Endometrial microvascular endothelial cells (primary cell): ENCODE measurements at regions not wholly inside any gene's neighbourhood (a gene's known extent, or its start where the extent isn't known, plus 50 kb on each side); places are given as distances from the start of the nearest gene placed in this dataset.

Experiments
- in situ Hi-C: cut with HindIII; loops from 2 replicates; pipeline ENCODE4 v1.10.0; 2017; ENCODE audit warnings: low sequenced_read_pairs, low pct_unique_long_range_greater_than_20kb; ENCODE audit errors: inconsistent ontology term

DNA sequence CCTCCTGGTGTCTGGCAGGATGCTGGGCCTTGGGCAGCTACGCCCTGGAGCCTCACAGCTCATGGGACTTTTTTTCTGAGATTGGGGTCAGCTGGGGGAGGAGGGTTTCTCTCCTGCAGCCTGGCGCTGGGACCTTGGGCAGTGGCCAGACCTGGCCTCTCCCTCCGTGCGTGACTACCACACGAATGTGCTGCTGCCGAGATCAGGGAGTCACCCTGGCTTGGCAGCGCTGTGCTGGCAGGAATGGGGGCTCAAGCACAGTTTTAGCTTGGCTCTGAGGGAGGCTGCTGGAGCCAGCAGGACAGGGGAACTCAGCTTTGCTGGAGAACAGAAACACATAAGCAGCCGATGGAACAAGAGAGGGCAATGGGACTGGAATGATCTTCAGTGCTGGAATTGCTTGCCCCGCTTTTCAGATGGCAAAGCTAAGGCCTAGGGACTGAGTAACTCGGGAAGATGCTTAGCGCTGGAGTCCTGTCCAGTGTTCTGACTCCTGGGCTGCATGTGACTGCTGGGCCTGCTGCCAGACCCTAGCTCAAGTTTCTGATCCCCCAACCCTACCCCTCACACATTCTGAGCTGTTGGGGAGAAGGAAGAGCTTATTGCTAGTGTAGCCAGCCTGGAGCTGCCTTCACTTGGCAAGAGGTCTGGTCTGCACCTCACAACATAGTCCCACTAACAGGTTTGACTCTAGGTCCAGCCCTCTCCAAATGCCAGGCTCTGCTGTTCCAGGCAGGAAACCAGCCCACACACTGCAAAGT, 69.9 kb downstream of the NAV1 start:
- in situ Hi-C loops: no loop called here

DNA sequence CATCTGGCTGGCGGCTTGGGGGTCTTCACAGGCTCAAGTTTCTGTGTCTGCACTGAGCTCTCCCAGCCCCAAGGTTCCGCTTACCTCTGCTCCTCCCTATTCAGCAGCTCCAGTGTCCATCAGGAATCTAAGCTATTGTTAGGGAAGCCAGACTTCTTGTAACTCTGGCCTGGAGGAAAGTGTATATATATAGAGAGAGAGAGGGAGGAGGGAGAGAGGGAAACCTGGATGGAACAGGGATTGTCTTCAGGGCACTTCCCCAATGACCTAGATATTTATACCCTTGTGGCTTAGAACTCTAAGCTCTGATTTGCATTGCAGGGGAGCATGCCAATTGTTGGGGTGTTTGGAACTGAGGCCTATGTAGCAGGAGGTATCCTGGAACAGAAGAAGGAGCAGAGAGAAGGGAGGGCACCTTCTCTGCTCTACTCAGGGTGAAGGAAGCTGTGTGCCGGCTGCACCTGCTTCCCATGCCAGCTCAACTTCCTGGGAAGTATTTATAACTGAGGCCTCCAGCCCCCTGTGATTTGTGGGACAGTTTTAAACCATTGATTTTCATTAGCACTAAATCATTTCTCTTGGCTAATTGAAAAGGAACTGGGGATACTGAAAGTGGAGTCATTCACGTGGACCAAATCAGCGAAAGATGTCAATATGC, 70.9 kb downstream of the NAV1 start:
- in situ Hi-C loops: no loop called here

DNA sequence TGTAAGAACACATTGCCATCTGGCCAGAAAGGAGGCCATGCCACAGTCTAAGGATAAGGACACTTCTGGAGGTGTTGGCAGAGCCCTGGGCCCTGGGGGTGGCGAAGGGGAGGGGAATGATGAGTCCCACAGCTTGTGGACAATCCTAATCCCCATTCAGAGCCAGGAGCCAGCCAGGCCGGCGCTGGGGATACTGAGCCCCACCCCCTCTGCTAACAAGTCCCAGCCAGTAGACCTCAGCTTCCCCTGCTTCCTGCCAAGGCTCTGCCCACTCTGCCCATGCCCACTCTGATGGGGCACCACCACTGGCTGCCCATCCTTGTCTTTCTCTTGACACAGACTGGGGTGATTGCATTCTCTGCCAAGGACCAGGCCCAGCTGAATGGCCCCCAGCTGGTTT, 71.9 kb downstream of the NAV1 start:
- in situ Hi-C loops: no loop called here

DNA sequence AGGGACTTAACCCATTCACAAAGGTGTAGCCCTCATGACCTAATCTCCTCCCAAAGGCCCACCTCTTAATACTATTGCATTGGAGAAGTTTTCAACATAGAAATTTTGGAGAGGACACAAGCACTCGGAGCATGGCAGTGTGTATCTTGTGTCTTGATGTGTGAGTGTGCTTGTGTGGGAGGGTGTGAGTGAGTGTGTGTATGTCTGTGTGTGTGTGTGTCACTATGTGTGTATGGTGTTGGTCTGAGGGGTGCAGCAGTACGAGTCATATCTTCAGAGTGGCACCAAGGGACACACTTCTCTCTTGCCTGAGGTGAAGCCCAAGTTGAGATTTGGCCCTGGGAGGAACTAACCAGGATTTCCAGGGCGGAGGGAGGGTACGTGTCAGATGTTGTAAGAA, 73.7 kb downstream of the NAV1 start:
- in situ Hi-C loops: no loop called here

DNA sequence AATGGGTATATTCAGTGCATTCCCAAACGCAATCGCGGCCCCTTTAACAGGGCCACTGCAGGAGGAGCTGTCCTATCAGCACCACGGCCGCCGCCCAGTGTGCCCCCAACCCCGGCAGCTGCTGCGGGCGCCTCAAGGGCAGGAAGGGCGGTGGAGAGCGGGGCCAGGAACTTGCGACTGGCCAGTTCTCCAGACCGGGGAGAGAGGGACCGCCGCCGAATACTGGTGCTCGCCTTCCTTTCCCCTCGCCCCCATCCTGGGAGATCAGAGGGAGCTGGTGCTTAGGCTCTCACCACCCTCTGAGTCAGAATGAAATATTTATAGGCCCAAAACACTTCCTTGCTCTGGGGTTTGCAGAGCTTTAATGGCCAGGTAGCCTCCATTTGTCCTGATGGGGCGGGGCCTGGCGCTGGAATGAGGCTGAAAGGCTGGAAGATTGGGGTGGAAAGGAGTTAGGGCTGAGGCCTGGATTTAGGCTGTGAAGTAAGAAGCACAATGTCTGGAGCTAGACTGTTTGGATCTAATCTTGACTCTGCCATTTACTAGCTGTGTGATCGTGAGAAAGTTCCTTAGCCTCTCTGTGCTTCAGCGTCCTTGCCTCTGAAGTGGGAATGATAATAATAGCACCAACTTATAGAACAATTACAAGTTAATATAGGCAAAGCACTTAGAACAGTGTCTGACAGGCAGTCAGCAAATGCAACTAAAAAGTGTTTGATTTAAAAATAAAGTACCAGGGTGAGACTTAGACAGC, 75.5 kb downstream of the NAV1 start:
- in situ Hi-C loops: no loop called here

DNA sequence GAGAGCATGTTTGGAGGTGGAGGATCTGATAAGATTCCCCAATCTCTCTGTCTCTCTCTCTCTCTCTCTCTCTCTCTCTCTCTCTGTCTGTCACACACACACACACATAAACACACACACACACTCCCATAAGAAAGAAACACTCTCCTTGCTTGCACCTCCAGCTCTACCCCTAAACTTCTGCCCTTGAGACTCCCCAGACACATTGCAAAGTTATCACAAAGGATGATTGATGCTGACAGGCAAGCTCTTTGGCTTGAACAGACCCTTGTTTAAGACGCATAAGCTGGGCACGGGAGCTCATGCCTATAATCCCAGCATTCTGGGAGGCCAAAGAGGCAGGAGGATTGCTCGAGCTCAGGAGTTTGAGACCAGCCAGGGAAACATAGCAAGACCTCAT, 78.2 kb downstream of the NAV1 start:
- in situ Hi-C loops: no loop called here

DNA sequence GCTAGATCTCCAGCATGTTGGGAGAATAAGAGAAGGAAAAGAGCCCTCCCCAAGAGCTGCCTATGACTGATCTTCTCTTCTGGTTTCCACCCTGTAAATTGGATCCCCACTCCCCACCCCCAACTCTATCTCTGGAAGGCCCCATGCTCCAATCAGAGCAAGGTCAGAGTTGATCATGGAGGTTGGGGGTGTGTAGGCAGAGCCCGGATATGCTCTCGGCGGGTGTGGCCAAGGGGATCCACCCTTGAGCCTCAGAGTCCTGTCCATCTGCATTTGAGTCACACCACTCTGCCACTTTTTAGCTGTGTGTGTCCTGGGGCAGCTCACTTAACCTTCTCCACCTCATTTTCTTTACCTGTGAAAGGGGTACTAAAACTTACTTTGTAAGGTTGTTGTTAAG, 79.5 kb downstream of the NAV1 start:
- in situ Hi-C loops: no loop called here

DNA sequence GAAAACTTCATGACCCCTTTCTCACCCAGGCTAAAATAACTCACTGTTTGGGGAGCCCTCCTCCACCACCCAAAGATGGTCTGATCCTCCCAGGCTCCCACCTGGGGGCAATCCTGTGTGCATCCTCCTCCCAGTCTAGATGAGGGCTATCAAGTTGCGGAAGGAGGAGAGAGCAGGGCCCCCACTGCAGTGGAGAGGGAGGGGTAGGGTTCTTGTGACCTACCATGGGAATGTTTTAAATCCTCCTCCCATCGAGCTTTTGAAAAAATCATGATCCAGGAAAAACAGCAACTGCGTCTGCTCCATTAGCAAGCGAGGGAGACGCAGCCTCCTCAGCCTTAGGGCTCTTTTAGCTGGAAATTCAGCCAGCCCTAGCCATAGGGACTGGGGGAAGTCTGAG, 80.0 kb downstream of the NAV1 start:
- in situ Hi-C loops: no loop called here

DNA sequence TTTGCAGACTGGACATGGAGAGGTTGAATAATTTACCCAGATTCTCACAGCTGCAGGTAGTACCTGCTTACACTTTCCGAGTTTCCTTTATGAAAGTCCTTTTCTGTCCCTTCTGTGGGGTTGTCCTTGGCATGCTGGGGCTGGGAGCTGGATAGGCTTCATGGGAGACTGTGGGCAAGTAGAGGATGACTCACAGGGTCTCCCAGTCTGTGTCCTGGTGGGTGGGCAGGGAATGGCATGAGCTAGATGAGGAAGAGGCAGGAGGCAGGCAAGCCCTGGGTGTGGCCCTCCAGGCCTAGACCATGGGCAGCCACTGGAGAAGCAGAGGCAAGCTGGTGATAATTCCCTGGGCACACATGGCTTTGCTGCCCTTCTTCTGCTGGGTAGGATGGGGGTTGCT, 80.6 kb downstream of the NAV1 start:
- in situ Hi-C loops: no loop called here

DNA sequence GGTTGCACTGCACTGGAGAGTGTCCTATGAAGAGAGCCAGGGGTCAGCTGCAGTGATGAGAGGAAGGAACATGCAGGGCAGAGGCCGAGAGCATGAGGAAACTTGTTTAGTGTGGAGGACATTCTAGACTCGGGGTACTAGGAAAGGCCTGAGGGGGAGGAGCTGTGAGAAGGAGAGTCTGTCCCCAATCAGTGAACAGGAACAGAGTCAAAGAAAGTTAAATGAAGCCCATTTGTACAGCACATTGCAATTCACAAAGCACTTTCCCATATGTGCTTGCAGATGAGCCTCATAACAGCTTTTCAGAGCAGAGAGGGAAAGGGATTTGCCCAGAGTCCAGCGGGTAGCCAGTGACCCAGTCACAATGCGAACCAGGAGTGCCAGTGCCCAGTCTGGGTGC, 83.4 kb downstream of the NAV1 start:
- in situ Hi-C loops: no loop called here

DNA sequence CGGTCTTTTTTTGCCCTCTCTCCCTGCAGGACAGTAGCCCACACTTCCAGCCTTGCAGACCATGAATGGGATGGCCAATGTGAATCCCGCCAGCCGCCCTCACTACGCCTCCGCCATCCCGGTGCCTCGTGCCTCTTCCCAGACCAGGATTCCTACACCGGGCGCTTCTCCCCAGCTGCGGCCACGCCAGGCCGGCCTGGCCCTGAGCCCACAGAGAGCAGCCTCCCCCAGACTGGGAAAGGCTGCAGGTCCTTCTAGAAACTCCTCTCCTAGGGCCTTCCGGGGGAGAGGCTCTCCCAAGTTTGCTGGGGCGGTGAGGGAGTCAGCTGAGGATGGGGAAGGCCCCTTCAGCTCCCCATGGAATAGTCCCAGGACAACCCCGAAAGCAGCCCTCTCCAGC, 83.9 kb downstream of the NAV1 start:
- in situ Hi-C loops: no loop called here

DNA sequence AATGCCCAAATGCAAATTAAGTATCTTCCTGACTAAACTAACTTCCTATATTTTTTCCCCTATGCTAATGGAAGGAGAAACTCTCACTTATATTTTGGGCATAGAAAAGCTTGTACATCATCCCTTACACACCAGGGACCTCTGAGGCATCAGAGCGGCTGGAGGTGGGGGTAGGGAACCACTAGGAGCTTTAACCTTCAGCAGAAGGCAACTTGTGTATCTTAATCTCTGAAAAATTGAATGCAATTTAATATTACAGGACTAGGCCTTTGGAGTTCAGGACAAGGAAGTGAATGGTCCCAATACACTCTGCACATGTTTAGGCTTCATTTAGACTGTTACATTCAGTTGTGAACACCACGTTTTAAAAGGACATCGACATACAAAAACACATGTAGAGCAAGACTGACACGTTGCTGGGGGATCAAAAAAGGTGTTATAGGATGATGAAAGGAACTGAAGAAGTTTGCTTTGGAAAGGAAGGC, 85.9 kb downstream of the NAV1 start:
- in situ Hi-C loops: no loop called here

DNA sequence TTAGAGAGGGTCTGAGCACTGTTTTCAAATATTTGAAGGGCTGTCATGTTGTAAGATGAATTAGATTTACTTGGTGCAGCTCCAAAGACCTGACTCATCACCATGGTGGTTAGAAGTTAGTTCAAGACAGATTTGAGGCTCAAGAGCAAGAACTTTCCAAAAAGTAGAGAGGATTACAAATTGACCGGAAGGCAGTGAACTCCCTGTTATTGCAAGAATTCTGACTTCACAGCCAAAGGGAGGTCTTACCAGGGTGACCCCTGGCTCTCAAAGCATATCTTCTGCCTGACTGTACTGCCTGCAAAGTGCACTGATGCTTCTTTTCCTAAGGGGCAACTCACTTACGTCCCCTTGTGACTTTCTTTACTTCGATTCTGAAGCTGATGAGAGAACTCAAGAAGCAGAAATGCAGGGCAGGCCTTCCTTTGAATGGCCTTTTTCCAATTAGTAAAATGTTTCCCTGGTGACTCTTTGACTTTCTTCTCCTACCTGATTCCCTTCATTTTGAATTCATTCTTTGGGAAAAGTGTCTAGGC, 86.4 kb downstream of the NAV1 start:
- in situ Hi-C loops: no loop called here

DNA sequence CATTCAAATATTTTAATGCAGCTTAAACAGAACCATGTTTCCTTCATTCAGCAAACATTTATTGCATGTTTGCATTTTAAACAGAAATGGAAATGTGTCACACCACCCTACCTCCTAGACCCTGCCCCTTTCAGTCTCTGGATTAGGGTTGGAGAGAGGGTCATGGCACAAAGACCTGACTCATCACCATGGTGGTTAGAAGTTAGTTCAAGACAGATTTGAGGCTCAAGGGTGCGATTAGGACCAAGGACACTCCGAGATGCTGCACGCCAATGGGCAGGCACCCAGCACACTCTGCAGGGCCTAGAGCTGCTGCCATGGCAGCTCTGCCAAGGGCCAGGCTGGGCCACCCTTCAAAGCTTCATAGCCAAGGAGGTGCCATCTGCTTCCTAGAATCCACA, 86.9 kb downstream of the NAV1 start:
- in situ Hi-C loops: no loop called here

DNA sequence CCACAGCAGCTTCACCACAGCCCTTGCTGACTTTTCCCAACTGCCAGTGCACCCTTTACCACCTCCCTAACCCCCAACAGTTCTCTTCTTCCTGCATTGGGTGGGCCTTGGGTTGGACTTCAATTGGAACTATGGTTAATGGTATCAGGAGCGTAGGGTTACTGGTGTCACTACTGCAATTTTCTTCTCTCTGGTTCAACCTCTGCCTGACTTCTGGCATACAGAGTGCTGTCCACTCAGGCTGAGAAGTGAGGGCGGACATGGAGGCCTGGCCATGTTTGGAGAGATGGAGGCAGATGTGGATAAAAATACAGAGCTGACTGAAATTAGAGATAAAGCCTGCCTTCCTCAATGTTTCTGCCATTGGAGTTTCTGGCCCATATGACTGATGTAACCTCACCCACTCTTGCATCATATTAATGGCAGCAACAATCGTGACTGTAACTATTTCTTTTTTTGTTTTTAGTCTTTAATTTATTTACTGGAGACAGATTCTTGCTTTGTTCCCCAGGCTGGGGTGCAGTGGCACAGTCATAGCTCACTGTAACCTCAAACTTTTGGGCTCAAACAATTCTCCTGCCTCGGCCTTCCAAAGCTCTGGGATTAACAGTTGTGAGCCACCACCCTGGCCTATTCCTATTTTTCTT, 87.8 kb downstream of the NAV1 start:
- in situ Hi-C loops: no loop called here

DNA sequence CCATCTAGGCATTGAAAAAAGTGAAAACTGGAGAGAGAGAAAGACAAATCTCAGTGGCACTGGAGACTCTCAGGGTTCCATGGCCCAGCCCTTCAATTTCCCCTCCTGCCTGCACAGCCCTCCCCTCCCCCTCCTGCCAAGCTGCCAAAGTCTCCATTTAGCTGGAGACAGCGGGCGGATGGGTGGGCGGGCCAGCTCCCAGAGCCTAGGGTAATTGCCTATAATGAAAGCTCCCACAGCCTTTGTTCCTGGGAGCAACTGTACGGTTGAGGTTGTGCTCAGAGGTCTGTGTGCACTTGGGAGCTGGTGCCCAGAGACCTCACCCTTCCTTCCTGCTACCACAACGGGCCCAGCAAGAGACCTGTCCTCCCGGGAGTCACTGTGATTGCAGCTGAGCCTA, 89.6 kb downstream of the NAV1 start:
- in situ Hi-C loops: no loop called here

DNA sequence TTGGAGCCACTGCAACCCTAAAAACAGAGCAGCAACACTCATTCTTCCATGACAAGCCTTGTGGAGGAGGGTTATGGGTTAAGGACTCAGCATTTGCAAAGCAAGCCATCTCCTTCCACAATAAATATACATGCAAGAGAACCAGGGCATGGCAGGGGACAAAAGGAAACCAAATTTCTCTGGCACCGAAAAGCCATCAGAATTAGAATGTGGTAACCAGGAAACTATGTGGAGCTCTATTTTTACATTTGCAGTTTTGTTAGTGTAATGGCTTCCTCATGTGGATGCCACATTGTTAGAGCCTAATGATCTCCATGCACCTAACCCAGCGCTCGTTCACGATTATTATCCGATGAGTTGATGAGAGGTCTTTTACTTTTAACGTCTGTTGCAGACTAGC, 91.7 kb downstream of the NAV1 start:
- in situ Hi-C loops: no loop called here

DNA sequence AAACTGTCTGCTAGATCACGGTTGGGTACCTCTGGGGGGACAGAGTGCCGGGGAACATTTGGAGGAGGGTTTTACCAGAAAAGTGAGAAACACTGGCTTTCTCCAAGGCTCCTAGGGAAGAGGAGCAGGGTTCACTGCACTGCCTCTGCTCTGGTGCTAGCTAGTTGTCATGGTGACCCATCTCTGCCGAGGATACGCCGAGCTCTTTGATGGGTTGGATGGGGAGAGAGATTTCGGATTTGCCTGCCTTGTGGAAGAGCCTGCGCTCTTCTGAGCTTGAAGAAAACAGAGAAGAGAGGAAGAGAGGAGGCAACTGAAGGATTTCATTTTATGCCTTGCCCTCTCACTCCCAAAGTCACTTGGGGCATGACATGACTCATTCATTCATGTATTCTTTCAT, 92.1 kb downstream of the NAV1 start:
- in situ Hi-C loops: no loop called here

DNA sequence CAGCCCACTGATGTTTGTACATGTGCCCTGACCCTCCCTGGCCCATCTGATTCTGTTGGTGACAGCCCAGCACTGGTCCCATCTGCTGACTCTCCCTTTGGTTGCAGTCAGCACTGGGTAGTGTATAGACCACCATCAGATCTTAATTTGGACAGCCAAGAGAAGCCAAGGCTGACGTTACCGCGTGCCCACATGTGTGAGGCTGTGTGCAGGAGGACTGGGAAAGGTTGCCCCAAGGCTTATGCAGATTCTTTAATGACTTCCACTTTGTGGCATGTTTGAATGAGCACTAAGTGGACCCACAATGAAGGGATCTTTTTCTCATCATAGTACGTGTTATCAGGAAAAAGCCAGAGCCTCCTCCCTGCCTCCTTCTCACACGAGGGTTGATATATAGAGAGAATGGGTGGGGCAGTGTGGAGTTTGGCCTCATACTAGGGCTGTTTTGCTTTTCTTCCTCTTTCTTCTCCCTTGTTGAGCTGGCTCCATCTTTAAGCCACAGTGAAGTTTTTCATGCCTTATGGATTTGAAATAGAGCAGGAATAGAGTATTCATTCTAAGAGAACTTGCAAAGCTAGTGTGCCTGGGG, 93.5 kb downstream of the NAV1 start:
- in situ Hi-C loops: no loop called here
